Stimulated activated effector memory CD8-positive, alpha-beta T cell treated with anti-CD3 and anti-CD28 coated beads, Interleukin-12 subunit alpha, Interleukin-12 subunit beta, amount 100 ng/mL, for 72 hours (primary cell): ENCODE measurements at regions not wholly inside any gene's neighbourhood (a gene's known extent, or its start where the extent isn't known, plus 50 kb on each side); places are given as distances from the start of the nearest gene placed in this dataset.
"Not testable (repeated sequence)": the region's sequence is repeated elsewhere in the genome, so short reads cannot be mapped to it uniquely, and the experiment has no call there.

Experiments used
- ATAC-seq: fragments of 150-1000 bp; cut with Tn5 transposase; 2 replicates; pipeline ENCODE4 v1.10.0; 2021
- DNase-seq, 2 donors: peaks; one replicate each; pipeline ENCODE4 v3.0.0; 2021 to 2022; ENCODE audit warnings: low spot score in 2 of 2
- H3K27ac Mint-ChIP-seq: one replicate; pipeline ENCODE4 v1.8.0; 2022; ENCODE audit warnings: mild to moderate bottlenecking, mixed read lengths
- H3K36me3 Mint-ChIP-seq: one replicate; pipeline ENCODE4 v1.8.0; 2022; ENCODE audit warnings: mild to moderate bottlenecking, mixed read lengths
- H3K4me1 Mint-ChIP-seq: one replicate; pipeline ENCODE4 v1.8.0; 2022; ENCODE audit warnings: mixed read lengths
- H3K4me3 Mint-ChIP-seq: one replicate; pipeline ENCODE4 v1.8.0; 2022; ENCODE audit warnings: mild to moderate bottlenecking, mixed read lengths
- H3K9me3 Mint-ChIP-seq: one replicate; pipeline ENCODE4 v1.8.0; 2022; ENCODE audit warnings: mixed read lengths

GRCh38 chr5:116880601-116881000 is 306.0 kb upstream of the SEMA6A start:
- DNase-seq = no peak
- H3K36me3 Mint-ChIP-seq = no peaks in the 10 kb centered on the region
- no peak overlapping the region for H3K27ac Mint-ChIP-seq
- no peak overlapping the region for H3K4me3 Mint-ChIP-seq
- ATAC-seq = no peak
- H3K4me1 Mint-ChIP-seq = no peaks in the 10 kb centered on the region
- H3K9me3 Mint-ChIP-seq = peaks cover 12% of the 10 kb centered on the region

GRCh38 chr5:116880150-116880549 is 305.5 kb upstream of the SEMA6A start:
- no peaks in the 10 kb centered on the region for H3K4me1 Mint-ChIP-seq
- no peaks in the 10 kb centered on the region for H3K36me3 Mint-ChIP-seq
- ATAC-seq (no peak), DNase-seq (no peak)
- H3K9me3 Mint-ChIP-seq = peaks cover 12% of the 10 kb centered on the region
- H3K4me3 Mint-ChIP-seq = no peak overlapping the region
- no peak overlapping the region for H3K27ac Mint-ChIP-seq

- H3K27ac Mint-ChIP-seq = no peak overlapping the region
- DNase-seq (no peak), ATAC-seq (no peak)
- H3K4me1 Mint-ChIP-seq = no peaks in the 10 kb centered on the region
- H3K36me3 Mint-ChIP-seq = no peaks in the 10 kb centered on the region
- H3K4me3 Mint-ChIP-seq = no peak overlapping the region
- H3K9me3 Mint-ChIP-seq = peaks cover 7% of the 10 kb centered on the region
Measured at GRCh38 chr5:116876240-116876840, 301.7 kb upstream of the SEMA6A start.

- ATAC-seq (no peak), DNase-seq (no peak)
- Mint-ChIP-seq H3K4me1 (no peaks in the 10 kb centered on the region), H3K27ac (no peak overlapping the region), H3K36me3 (no peaks in the 10 kb centered on the region), H3K4me3 (no peak overlapping the region), H3K9me3 (peaks cover 10% of the 10 kb centered on the region)
Measured at GRCh38 chr5:116872986-116873385, 298.4 kb upstream of the SEMA6A start.

- no peaks in the 10 kb centered on the region for H3K4me1 Mint-ChIP-seq
- no peak overlapping the region for H3K4me3 Mint-ChIP-seq
- ATAC-seq (no peak), DNase-seq (no peak)
- peaks cover 10% of the 10 kb centered on the region for H3K9me3 Mint-ChIP-seq
- H3K27ac Mint-ChIP-seq = no peak overlapping the region
- H3K36me3 Mint-ChIP-seq = no peaks in the 10 kb centered on the region
Measured at GRCh38 chr5:116872486-116872885, 297.9 kb upstream of the SEMA6A start.

- not testable (repeated sequence) for H3K4me1 Mint-ChIP-seq, ATAC-seq, H3K36me3 Mint-ChIP-seq, H3K9me3 Mint-ChIP-seq, H3K27ac Mint-ChIP-seq, DNase-seq, H3K4me3 Mint-ChIP-seq
Measured at GRCh38 chr5:116867825-116868224, 293.2 kb upstream of the SEMA6A start.

GRCh38 chr5:116865651-116866050 is 291.0 kb upstream of the SEMA6A start:
- Mint-ChIP-seq H3K27ac (no peak overlapping the region), H3K4me1 (no peaks in the 10 kb centered on the region), H3K9me3 (peaks cover 16% of the 10 kb centered on the region), H3K4me3 (no peak overlapping the region), H3K36me3 (no peaks in the 10 kb centered on the region)
- no peak for DNase-seq
- ATAC-seq = no peak

- no peak overlapping the region for H3K4me3 Mint-ChIP-seq
- no peaks in the 10 kb centered on the region for H3K4me1 Mint-ChIP-seq
- H3K36me3 Mint-ChIP-seq = no peaks in the 10 kb centered on the region
- ATAC-seq = no peak
- peaks cover 11% of the 10 kb centered on the region for H3K9me3 Mint-ChIP-seq
- H3K27ac Mint-ChIP-seq = no peak overlapping the region
- DNase-seq = no peak
Measured at GRCh38 chr5:116864838-116865190, 290.2 kb upstream of the SEMA6A start.

GRCh38 chr5:116864157-116864837 is 289.7 kb upstream of the SEMA6A start:
- peaks cover 10% of the 10 kb centered on the region for H3K9me3 Mint-ChIP-seq
- no peak for DNase-seq

GRCh38 chr5:116862632-116863455 is 288.2 kb upstream of the SEMA6A start:
- Mint-ChIP-seq H3K9me3 (peaks cover 10% of the 10 kb centered on the region), H3K36me3 (no peaks in the 10 kb centered on the region), H3K4me3 (no peak overlapping the region), H3K4me1 (no peaks in the 10 kb centered on the region), H3K27ac (no peak overlapping the region)
- DNase-seq = no peak
- no peak for ATAC-seq

More at GRCh38 chr5:116864157-116864837, 289.7 kb upstream of the SEMA6A start:
- ATAC-seq = no peak
- Mint-ChIP-seq H3K4me1 (no peaks in the 10 kb centered on the region), H3K36me3 (no peaks in the 10 kb centered on the region), H3K27ac (no peak overlapping the region), H3K4me3 (no peak overlapping the region)

- H3K36me3 Mint-ChIP-seq = no peaks in the 10 kb centered on the region
- no peak overlapping the region for H3K27ac Mint-ChIP-seq
- no peaks in the 10 kb centered on the region for H3K4me1 Mint-ChIP-seq
- H3K4me3 Mint-ChIP-seq = no peak overlapping the region
- DNase-seq = no peak
- H3K9me3 Mint-ChIP-seq = peaks cover 7% of the 10 kb centered on the region
- no peak for ATAC-seq
Measured at GRCh38 chr5:116861666-116862065, 287.0 kb upstream of the SEMA6A start.

- H3K4me3 Mint-ChIP-seq = no peak overlapping the region
- no peak for DNase-seq
- H3K36me3 Mint-ChIP-seq = no peaks in the 10 kb centered on the region
- no peak for ATAC-seq
- H3K9me3 Mint-ChIP-seq = peaks cover 7% of the 10 kb centered on the region
- H3K27ac Mint-ChIP-seq = no peak overlapping the region
- no peaks in the 10 kb centered on the region for H3K4me1 Mint-ChIP-seq
Measured at GRCh38 chr5:116861097-116861496, 286.5 kb upstream of the SEMA6A start.

- no peak overlapping the region for H3K27ac Mint-ChIP-seq
- H3K4me1 Mint-ChIP-seq = no peaks in the 10 kb centered on the region
- no peaks in the 10 kb centered on the region for H3K36me3 Mint-ChIP-seq
- no peak overlapping the region for H3K4me3 Mint-ChIP-seq
- ATAC-seq = no peak
- peaks cover 7% of the 10 kb centered on the region for H3K9me3 Mint-ChIP-seq
- no peak for DNase-seq
Measured at GRCh38 chr5:116859666-116860320, 285.2 kb upstream of the SEMA6A start.

- no peak overlapping the region for H3K4me3 Mint-ChIP-seq
- no peak for ATAC-seq
- no peak overlapping the region for H3K27ac Mint-ChIP-seq
Measured at GRCh38 chr5:116858705-116859333, 284.2 kb upstream of the SEMA6A start.

GRCh38 chr5:116858020-116858419 is 283.4 kb upstream of the SEMA6A start:
- not testable (repeated sequence) for H3K9me3 Mint-ChIP-seq, H3K4me1 Mint-ChIP-seq, H3K36me3 Mint-ChIP-seq, H3K27ac Mint-ChIP-seq, DNase-seq, H3K4me3 Mint-ChIP-seq, ATAC-seq

More at GRCh38 chr5:116858705-116859333, 284.2 kb upstream of the SEMA6A start:
- peaks cover 7% of the 10 kb centered on the region for H3K9me3 Mint-ChIP-seq
- H3K4me1 Mint-ChIP-seq = no peaks in the 10 kb centered on the region
- no peaks in the 10 kb centered on the region for H3K36me3 Mint-ChIP-seq
- DNase-seq = no peak
